ENCODE measurements at regions not wholly inside any gene's neighbourhood (a gene's known extent, or its start where the extent isn't known, plus 50 kb on each side); places are given as distances from the start of the nearest gene placed in this dataset.

GRCh38 chr16:51245658-51245995 is 94.6 kb upstream of the SALL1 start:
- intact Hi-C loops (cut with DNase I; ENCODE audit: low total_unique reads), result no loop called here
- H3K27me3 ChIP-seq (replicated peaks in 1 of 7), result no peaks in the 10 kb centered on the region
- no peak for DNase-seq
- no peak overlapping the region for H3K4me3 ChIP-seq
- no peak for TF ChIP-seq POLR2AphosphoS5 (IDR thresholded peaks at IDR 0.05)
- TF ChIP-seq POLR2A (IDR thresholded peaks at IDR 0.05), result no peak
- TF ChIP-seq CTCF (IDR thresholded peaks at IDR 0.05 in 8 of 11, conservative IDR thresholded peaks at IDR 0.05 in 3 of 11), result no peak
- H3K4me1 ChIP-seq, result no peaks in the 10 kb centered on the region
- H3K36me3 ChIP-seq, result no peaks in the 10 kb centered on the region
- H3K27ac ChIP-seq, result no peak overlapping the region
- H3K9me3 ChIP-seq, result peaks cover 0 to 27% (median 3%) of the 10 kb centered on the region in 8 donors
- WGBS, 5 donors, result 80 to 93% (median 81%) methylated on average over 3 of the region's 3 CpGs

GRCh38 chr16:51244887-51245657 is 94.0 kb upstream of the SALL1 start:
- Histone ChIP-seq H3K4me1 (no peaks in the 10 kb centered on the region), H3K27ac (no peak overlapping the region), H3K9me3 (peaks cover 0 to 30% (median 3%) of the 10 kb centered on the region in 8 donors), H3K27me3 (replicated peaks in 1 of 7) (no peaks in the 10 kb centered on the region), H3K36me3 (no peaks in the 10 kb centered on the region), H3K4me3 (no peak overlapping the region)
- DNase-seq, result no peak
- intact Hi-C loops (cut with DNase I; ENCODE audit: low total_unique reads), result no loop called here
- 54 to 75% (median 58%) methylated on average over 24 of the region's 24 CpGs for WGBS, 5 donors
- TF ChIP-seq POLR2A (IDR thresholded peaks at IDR 0.05) (no peak), POLR2AphosphoS5 (IDR thresholded peaks at IDR 0.05) (no peak), CTCF (IDR thresholded peaks at IDR 0.05 in 8 of 11, conservative IDR thresholded peaks at IDR 0.05 in 3 of 11) (no peak)

- no peak for DNase-seq
- no peak overlapping the region for H3K4me3 ChIP-seq
- intact Hi-C loops (cut with DNase I; ENCODE audit: low total_unique reads), result no loop called here
- WGBS, 5 donors, result 30 to 44% (median 36%) methylated on average over 10 of the region's 10 CpGs
- H3K36me3 ChIP-seq, result no peaks in the 10 kb centered on the region
- TF ChIP-seq POLR2AphosphoS5 (IDR thresholded peaks at IDR 0.05), result no peak
- no peak for TF ChIP-seq POLR2A (IDR thresholded peaks at IDR 0.05)
- TF ChIP-seq CTCF (IDR thresholded peaks at IDR 0.05 in 8 of 11, conservative IDR thresholded peaks at IDR 0.05 in 3 of 11), result no peak
- H3K27ac ChIP-seq, result no peak overlapping the region
- no peaks in the 10 kb centered on the region for H3K27me3 ChIP-seq (replicated peaks in 1 of 7)
- no peaks in the 10 kb centered on the region for H3K4me1 ChIP-seq
- H3K9me3 ChIP-seq, result peaks cover 0 to 35% (median under 1%) of the 10 kb centered on the region in 8 donors
Observed at GRCh38 chr16:51243936-51244436, 92.9 kb upstream of the SALL1 start.

- Histone ChIP-seq H3K36me3 (no peaks in the 10 kb centered on the region), H3K4me1 (no peaks in the 10 kb centered on the region), H3K27me3 (replicated peaks in 1 of 7) (peaks cover 0 to under 1% (median 0%) of the 10 kb centered on the region in 7 donors), H3K27ac (no peak overlapping the region), H3K4me3 (no peak overlapping the region), H3K9me3 (peaks cover 0 to 19% (median 0%) of the 10 kb centered on the region in 8 donors)
- TF ChIP-seq POLR2AphosphoS5 (IDR thresholded peaks at IDR 0.05), result no peak
- TF ChIP-seq CTCF (IDR thresholded peaks at IDR 0.05 in 8 of 11, conservative IDR thresholded peaks at IDR 0.05 in 3 of 11), result no peak
- TF ChIP-seq POLR2A (IDR thresholded peaks at IDR 0.05), result no peak
- 60 to 79% (median 70%) methylated on average over 3 of the region's 3 CpGs for WGBS, 5 donors
- intact Hi-C loops (cut with DNase I; ENCODE audit: low total_unique reads), result no loop called here
- no peak for DNase-seq
Observed at GRCh38 chr16:51242296-51242994, 91.4 kb upstream of the SALL1 start.
